Spleen (tissue), 7 donors: ENCODE measurements at regions not wholly inside any gene's neighbourhood (a gene's known extent, or its start where the extent isn't known, plus 50 kb on each side); places are given as distances from the start of the nearest gene placed in this dataset.

Experiments
- CTCF ChIP-seq, 11 experiments: fragments of 200-600 bp in 7 of 11; fragments of 450-650 bp in 4 of 11; sonication (generic) in 4 of 11; IDR thresholded peaks in 8 of 11; conservative IDR thresholded peaks in 3 of 11; 1 replicate in 7 of 11; 2 replicates in 4 of 11; pipeline versions ENCODE4 v1.4.0 to v1.8.0; 2016 to 2021; ENCODE audit warnings: antibody characterized with exemption in 11 of 11, inconsistent platforms in 4 of 11, mild to moderate bottlenecking in 1 of 11
- POLR2A ChIP-seq, 3 donors: fragments of 450-650 bp; IDR thresholded peaks; one replicate each; pipeline ENCODE4 v1.5.1; 2017; ENCODE audit warnings: antibody characterized with exemption in 3 of 3, mild to moderate bottlenecking in 1 of 3
- donor health status: DM: no; HTN: no; CAD: no; lungs with moderate emphysema.
- donor health status: DM: no; HTN: no; CAD: no.
- donor health status: DM: no; HTN: no; CAD: no.

- TF ChIP-seq CTCF (IDR thresholded peaks at IDR 0.05 in 8 of 11, conservative IDR thresholded peaks at IDR 0.05 in 3 of 11) (no peak), POLR2A (IDR thresholded peaks at IDR 0.05) (no peak)
Observed at GRCh38 chr2:43123981-43124686, 102.3 kb downstream of the ZFP36L2 start.
